AG04450 (cell line): ENCODE measurements at regions not wholly inside any gene's neighbourhood (a gene's known extent, or its start where the extent isn't known, plus 50 kb on each side); places are given as distances from the start of the nearest gene placed in this dataset.
A peak's percentile ranks its signal among the peaks of the same experiment; 100 is the strongest.

Experiments
- CTCF ChIA-PET: fragments of 300-600, 350-600 bp; formaldehyde crosslinking; extraction: SDS; loops from one replicate; lab custom pipeline; 2022; ENCODE audit warnings: antibody characterized with exemption, inconsistent platforms; lab: Charles Lee
- POLR2A ChIA-PET: fragments of 350-600 bp; formaldehyde crosslinking; extraction: SDS; loops from one replicate; lab custom pipeline; 2021; ENCODE audit warnings: antibody characterized with exemption, inconsistent platforms; lab: Yijun Ruan, JAX
- DNase-seq: peaks from one replicate; pipeline ENCODE4 v3.0.0-alpha.2; 2011; ENCODE audit warnings: low read depth, low spot score
- H3K27ac ChIP-seq: one replicate; pipeline ENCODE4 v1.5.1; 2012; ENCODE audit warnings: low read depth, low read length, control low read depth
- H3K27me3 ChIP-seq: one replicate; pipeline ENCODE4 v1.6.0; 2012; ENCODE audit warnings: low read length; ENCODE audit not compliant: control insufficient read depth, insufficient read depth
- H3K4me3 ChIP-seq: 2 replicates; pipeline ENCODE4 v1.5.1; 2011; ENCODE audit warnings: mild to moderate bottlenecking, low read depth, low read length, control low read depth
- H3K9me3 ChIP-seq: 2 replicates; pipeline ENCODE4 v1.5.1; 2012; ENCODE audit warnings: low read length; ENCODE audit not compliant: control insufficient read depth, insufficient read depth
- CTCF ChIP-seq: IDR thresholded peaks from 2 replicates; pipeline ENCODE4 v1.5.1; 2011; ENCODE audit warnings: low read depth, low read length, control low read depth, inconsistent platforms

GRCh38 chr12:67820694-67821093 lies 168.6 kb upstream of the IFNG-AS1 start:
- Histone ChIP-seq H3K9me3 (no peaks in the 10 kb centered on the region), H3K27ac (no peak overlapping the region), H3K27me3 (no peaks in the 10 kb centered on the region), H3K4me3 (no peak overlapping the region)
- ChIA-PET POLR2A (no interaction called here), CTCF (no interaction called here)
- TF ChIP-seq CTCF: no peak
- DNase-seq: no peak

- Histone ChIP-seq H3K27ac (no peak overlapping the region), H3K4me3 (no peak overlapping the region), H3K27me3 (no peaks in the 10 kb centered on the region), H3K9me3 (no peaks in the 10 kb centered on the region)
- ChIA-PET POLR2A (interaction anchor here (0.7 kb wide), 1 partner anchor 86 kb away, joined by 3 read pairs; no protein-coding TSS in a partner anchor), CTCF (no interaction called here)
- TF ChIP-seq CTCF: no peak
- DNase-seq: no peak
Measured at GRCh38 chr12:67822826-67823225, 166.4 kb upstream of the IFNG-AS1 start.

GRCh38 chr12:67826148-67826547 lies 163.1 kb upstream of the IFNG-AS1 start:
- ChIA-PET POLR2A (no interaction called here), CTCF (no interaction called here)
- H3K9me3 ChIP-seq: no peaks in the 10 kb centered on the region; the same call in 1 of the 2 replicates
- H3K4me3 ChIP-seq: no peak overlapping the region
- no peak for TF ChIP-seq CTCF
- no peaks in the 10 kb centered on the region for H3K27me3 ChIP-seq
- no peak overlapping the region for H3K27ac ChIP-seq
- DNase-seq: no peak

GRCh38 chr12:67826946-67827720 lies 162.1 kb upstream of the IFNG-AS1 start:
- ChIA-PET CTCF (no interaction called here), POLR2A (interaction anchor here (0.8 kb wide), 1 partner anchor 53 kb away, joined by 3 read pairs; no protein-coding TSS in a partner anchor)
- Histone ChIP-seq H3K27ac (peak overlapping the region; percentile 87), H3K9me3 (no peaks in the 10 kb centered on the region; the same call in 1 of the 2 replicates), H3K27me3 (no peaks in the 10 kb centered on the region), H3K4me3 (peak overlapping the region; percentile 68)
- no peak for DNase-seq
- no peak for TF ChIP-seq CTCF

GRCh38 chr12:67827820-67828383 lies 161.3 kb upstream of the IFNG-AS1 start:
- TF ChIP-seq CTCF: no peak
- H3K27ac ChIP-seq: peak overlapping the region; percentile 87
- H3K9me3 ChIP-seq: no peaks in the 10 kb centered on the region; the same call in 1 of the 2 replicates
- CTCF ChIA-PET: interaction anchor here (0.6 kb wide), 1 partner anchor 115 kb away, joined by 3 read pairs; no protein-coding TSS in a partner anchor
- H3K4me3 ChIP-seq: peak overlapping the region; percentile 68
- no peaks in the 10 kb centered on the region for H3K27me3 ChIP-seq
- POLR2A ChIA-PET: interaction anchor here (0.8 kb wide), 1 partner anchor 54 kb away, joined by 3 read pairs; no protein-coding TSS in a partner anchor
- peak; percentile 87 for DNase-seq
